NCI-H1048 (cell line): ENCODE measurements at regions not wholly inside any gene's neighbourhood (a gene's known extent, or its start where the extent isn't known, plus 50 kb on each side); places are given as distances from the start of the nearest gene placed in this dataset.

Experiments used
- DNase-seq: peaks from one replicate; lab custom pipeline; 2025; lab: John Stamatoyannopoulos, UW

GRCh38 chr1:118340928-118341910 lies 156.2 kb upstream of the SPAG17 start:
- DNase-seq = no peak

- no peak for DNase-seq
These were observed 154.5 kb upstream of the SPAG17 start for GRCh38 chr1:118339400-118340124.

GRCh38 chr1:118338936-118339335 lies 153.9 kb upstream of the SPAG17 start:
- DNase-seq = no peak

GRCh38 chr1:118337346-118337745 lies 152.3 kb upstream of the SPAG17 start:
- no peak for DNase-seq

- DNase-seq = no peak
These were observed 150.3 kb upstream of the SPAG17 start for GRCh38 chr1:118335331-118335732.

GRCh38 chr1:118334506-118334905 lies 149.5 kb upstream of the SPAG17 start:
- no peak for DNase-seq

- DNase-seq = no peak
These were observed 148.7 kb upstream of the SPAG17 start for GRCh38 chr1:118333601-118334210.

- no peak for DNase-seq
These were observed 142.1 kb upstream of the SPAG17 start for GRCh38 chr1:118326960-118327629.

GRCh38 chr1:118325550-118326225 lies 140.7 kb upstream of the SPAG17 start:
- no peak for DNase-seq

- DNase-seq = no peak
These were observed 138.2 kb upstream of the SPAG17 start for GRCh38 chr1:118323246-118323645.

GRCh38 chr1:118322331-118322730 lies 137.3 kb upstream of the SPAG17 start:
- DNase-seq = no peak

GRCh38 chr1:118321840-118322239 lies 136.8 kb upstream of the SPAG17 start:
- DNase-seq = no peak

- DNase-seq = no peak
These were observed 133.0 kb upstream of the SPAG17 start for GRCh38 chr1:118317842-118318614.

- no peak for DNase-seq
These were observed 121.8 kb upstream of the SPAG17 start for GRCh38 chr1:118306851-118307250.

GRCh38 chr1:118304722-118305359 lies 119.8 kb upstream of the SPAG17 start:
- no peak for DNase-seq

- DNase-seq = no peak
These were observed 118.5 kb upstream of the SPAG17 start for GRCh38 chr1:118303534-118303933.

- no peak for DNase-seq
These were observed 118.0 kb upstream of the SPAG17 start for GRCh38 chr1:118303064-118303463.

GRCh38 chr1:118302145-118302544 lies 117.1 kb upstream of the SPAG17 start:
- no peak for DNase-seq

GRCh38 chr1:118300808-118301207 lies 115.8 kb upstream of the SPAG17 start:
- no peak for DNase-seq

GRCh38 chr1:118298397-118298796 lies 113.4 kb upstream of the SPAG17 start:
- no peak for DNase-seq
